NCI-H446 treated with DMSO at 0.1 percent for 48 hours (cell line): ENCODE measurements at regions not wholly inside any gene's neighbourhood (a gene's known extent, or its start where the extent isn't known, plus 50 kb on each side); places are given as distances from the start of the nearest gene placed in this dataset.

Experiments used
- DNase-seq: peaks from one replicate; lab custom pipeline; 2025; lab: John Stamatoyannopoulos, UW

DNA sequence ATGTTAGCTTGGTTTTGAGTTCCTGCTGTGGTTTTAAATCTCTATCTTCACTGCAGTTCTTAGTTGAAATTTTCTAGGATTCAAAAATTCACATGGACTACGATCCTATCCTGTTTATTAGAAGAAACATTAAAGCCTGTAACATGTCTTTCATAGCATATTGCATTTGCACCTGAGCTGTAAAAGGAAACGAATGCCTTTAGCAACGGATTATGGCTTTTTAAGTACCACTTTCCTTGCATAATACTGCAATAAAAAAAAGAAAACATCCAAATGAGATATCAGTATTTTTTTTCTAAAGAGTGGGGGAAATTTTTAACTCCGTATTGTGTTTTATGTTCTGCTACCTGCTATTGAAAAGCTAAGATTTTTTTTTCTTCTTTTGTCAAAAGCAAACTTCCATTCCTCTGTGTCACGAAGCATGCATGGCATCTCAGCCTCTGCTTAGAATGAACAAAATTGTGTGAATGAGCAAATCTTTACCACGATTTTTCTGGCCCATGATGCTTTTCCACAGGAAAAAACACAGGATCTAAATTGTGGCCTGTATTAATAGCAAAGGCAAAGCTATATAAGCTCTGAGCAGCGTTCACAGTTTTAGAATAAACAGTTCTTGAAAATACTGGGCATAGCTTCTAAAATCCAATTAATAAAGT lies 110.0 kb upstream of the CDIN1 start:
- DNase-seq: no peak

DNA sequence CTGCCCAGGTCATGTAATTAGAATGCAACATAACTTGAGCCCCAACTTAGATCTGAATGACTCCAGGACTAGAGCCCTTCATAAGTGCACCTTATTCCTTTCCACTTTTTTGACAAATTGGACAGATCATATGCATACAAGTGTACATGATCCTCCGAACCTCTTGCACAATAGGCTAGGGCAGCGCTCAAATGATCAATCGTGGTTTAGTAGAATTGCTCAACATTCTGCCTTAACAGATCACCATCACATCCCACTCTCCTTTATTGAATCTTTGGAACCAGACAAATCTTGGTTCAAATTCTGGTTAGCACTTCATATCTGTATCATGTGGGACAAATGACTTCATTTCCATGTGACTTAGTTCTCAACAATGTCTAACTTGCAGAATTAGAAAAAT lies 106.8 kb upstream of the CDIN1 start:
- no peak for DNase-seq

DNA sequence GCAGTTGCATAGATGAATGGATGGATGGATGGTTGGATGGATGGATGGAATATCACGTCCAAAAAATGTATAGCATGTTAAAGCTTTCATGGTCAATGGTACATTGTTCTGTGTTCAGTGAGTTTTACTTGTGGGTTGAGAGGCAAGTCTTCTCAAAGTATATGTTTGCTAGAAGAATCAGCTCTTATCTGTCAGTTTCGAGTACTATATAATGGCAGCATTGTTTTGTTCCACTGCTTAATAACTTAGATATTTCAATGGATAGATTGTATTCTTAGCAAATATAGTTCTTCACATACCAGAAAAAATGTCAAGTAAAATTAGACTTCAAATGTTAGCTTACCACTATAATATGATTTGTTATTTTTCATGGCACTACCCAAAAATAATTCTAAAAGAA lies 100.9 kb upstream of the CDIN1 start:
- DNase-seq: no peak

DNA sequence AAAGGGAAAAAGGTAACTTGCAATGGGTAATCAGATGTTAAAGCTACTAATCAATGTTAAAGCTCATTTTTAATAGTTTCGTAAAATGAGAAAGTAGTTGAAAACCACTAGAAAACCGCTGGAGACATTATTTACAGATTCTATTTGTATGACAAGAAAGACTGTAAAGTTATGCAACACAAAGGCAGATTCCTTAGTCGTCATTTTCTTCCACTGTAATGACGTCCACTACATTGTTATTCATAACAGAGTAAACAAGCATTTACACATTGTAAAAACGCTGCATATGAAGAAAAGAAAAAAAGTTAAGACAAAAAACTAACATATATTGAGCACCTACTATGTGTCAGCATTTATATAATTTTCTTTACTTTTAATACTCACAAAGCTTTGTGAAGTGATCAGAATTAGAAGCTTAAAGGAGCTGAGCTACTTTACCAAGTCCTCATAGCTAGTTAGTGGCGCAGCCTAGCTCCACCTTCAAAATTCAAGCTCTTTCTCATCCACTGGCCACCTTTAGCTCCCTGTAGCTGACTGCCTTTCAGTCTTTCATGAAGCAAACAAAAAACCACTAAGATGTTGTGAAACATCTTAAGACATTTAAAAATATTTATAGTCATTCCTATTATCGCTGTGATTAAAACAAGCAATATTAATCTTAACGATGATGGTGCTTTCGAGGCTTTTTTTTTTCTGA lies 100.1 kb upstream of the CDIN1 start:
- no peak for DNase-seq

DNA sequence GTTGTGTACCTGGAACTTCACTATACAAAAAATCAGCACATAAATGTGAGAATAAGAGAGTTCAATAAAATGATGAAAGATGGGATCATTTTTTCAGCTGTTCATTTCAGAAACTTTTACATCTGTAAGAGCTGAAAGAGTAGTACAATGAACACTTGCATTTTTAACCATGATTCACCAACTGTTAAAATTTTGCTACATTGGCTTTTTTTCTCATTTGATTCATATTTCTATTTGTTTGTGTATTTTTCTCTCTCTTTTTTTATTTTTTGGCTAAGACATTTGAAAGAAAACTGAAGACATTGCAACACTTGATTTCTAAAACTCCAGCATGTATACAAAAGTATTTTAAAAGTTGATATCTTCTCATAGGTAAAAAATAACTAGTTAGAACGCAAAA lies 98.3 kb upstream of the CDIN1 start:
- DNase-seq: no peak

DNA sequence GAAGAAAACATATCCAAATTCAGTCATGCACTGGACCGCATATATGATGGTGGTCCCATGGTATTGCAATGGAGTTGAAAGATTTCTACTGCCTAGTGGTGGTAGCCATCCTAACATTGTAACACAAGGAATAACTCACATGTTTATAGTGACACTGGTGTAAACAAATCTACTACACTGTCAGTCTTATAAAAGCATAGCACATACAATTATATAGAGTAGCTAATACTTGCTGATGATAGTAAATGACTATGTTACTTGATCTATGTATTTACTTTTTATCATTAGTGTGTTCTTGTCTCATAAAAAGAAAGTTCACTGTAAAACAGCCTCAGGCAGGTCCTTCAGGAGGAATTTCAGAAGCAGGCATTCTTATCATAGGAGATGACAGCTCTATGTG lies 96.0 kb upstream of the CDIN1 start:
- no peak for DNase-seq

DNA sequence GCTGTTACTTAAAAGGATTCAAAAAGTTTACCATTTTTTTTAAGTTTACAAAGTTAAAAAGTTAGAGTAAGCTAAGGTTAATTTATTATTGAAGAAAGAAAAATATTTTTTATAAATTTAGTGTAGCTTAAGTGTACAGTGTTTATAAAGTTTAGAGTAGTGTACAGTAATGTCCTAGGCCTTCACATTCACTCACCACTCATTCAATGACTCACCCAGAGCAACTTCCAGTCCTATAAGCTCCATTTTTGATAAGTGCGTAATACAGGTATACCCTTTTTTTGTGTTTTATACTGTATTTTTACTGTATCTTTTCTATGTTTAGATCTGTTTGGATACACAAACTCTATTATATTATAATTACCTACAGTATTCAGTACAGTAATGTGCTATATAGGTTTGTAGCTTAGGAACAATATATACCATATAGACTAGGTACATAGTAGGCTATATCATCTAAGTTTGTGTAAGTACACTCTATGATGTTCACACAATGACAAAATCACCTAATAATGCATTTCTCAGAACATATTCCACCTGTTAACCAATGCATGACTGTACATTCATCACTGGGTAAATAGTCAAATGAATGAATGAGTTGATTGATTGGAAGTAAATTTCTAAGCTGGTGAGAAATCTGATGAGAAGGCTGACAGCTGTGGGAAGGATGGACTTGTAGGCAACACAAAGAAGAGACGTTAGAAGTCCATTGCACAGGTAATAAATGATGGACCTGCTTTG lies 95.2 kb upstream of the CDIN1 start:
- DNase-seq: no peak

DNA sequence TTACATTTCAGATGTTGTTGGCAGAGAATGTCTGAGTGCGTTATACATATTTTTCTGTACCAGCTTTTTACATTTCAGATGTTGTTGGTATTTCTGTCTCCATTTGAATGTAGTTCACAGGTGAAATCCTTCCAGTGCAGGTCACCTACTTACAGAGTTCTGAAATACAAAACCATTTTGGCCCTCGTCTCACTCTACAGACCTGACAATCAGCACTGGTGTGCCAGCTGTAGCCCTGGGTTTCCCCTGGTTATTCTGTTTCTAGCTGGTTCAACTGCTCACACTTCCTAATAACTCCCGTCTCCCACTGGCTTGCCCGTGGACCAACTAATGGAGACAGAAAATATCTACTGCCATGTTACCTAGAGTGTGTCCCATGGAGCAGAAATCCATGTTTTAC lies 87.5 kb upstream of the CDIN1 start:
- DNase-seq: no peak

DNA sequence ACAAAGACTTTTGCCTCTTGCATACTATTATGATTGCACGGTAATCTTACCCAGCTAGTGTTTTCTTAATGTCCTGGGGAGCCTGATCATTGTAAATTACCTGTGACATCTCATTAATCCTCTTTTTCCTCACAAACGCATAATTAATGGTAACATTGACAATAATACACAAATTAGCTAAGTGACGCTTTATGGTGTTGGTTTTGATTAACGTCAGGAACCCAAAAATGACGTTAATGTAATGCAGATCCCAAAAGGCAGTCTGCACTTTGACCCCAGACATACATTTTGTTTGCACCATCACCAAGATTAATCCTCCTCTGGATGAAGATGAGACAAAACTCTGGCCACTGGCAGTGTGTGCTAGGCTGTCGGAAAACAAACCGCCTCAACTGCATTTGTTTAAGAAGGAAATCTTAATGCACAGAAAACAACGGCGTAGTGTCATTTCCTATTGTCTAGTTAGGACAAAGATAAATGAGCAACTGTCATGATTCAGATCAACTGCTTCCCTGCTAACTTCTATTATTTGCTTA lies 83.9 kb upstream of the CDIN1 start:
- DNase-seq: no peak

DNA sequence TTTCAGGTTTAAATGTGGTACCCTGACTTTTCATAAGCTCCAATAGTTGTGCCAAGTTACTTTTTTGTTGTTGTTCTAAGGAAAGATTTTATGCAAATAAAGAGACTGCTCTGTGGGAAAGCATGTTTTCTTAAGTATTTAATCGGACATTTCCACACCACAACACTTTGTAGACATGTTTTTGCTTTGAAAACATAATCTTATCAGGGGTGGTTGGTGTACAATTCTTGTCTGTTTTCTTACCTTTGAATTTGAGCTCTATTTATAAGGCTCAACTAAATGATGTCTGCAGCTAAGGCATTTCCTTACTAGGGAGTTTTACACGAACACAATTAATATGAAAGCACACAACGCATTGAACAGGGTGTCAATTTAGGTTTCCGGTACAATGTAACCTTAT lies 81.5 kb upstream of the CDIN1 start:
- no peak for DNase-seq

DNA sequence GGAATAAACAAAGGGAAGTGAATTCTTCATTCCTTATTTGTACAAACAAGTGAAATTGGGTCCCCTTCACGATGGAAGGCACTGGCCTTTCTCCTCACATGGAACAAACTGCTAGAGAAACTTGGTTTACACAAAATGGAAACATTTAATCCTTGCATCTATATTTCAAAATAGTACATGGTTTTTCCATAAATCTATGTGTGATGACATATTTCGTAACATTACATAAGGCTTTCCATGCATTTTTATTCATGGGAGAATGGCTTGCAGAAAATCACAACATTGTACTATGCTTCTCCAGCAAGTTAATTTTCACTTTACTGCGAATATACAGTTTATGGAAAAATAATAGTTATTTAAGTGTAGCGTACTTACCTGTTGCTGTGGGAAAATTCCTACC lies 81.0 kb upstream of the CDIN1 start:
- DNase-seq: no peak

DNA sequence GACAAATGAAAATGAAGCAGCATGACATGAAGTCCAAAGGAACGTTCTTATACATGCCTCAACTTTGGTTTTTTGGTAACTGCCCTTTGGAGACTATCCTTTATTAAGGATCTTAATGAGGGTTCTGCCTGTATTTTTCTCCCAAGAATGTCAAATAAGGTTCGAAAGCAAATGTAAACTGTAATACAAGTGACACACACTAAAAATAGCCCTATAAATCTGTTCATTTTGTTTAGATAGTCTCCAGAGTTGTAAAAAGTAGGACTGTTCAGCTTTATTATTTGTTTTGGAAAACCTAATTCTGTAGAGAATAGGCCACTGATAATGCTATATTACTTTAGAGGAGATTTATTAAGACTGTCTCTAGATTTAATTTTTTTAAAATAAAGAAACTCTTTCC lies 80.5 kb upstream of the CDIN1 start:
- no peak for DNase-seq

DNA sequence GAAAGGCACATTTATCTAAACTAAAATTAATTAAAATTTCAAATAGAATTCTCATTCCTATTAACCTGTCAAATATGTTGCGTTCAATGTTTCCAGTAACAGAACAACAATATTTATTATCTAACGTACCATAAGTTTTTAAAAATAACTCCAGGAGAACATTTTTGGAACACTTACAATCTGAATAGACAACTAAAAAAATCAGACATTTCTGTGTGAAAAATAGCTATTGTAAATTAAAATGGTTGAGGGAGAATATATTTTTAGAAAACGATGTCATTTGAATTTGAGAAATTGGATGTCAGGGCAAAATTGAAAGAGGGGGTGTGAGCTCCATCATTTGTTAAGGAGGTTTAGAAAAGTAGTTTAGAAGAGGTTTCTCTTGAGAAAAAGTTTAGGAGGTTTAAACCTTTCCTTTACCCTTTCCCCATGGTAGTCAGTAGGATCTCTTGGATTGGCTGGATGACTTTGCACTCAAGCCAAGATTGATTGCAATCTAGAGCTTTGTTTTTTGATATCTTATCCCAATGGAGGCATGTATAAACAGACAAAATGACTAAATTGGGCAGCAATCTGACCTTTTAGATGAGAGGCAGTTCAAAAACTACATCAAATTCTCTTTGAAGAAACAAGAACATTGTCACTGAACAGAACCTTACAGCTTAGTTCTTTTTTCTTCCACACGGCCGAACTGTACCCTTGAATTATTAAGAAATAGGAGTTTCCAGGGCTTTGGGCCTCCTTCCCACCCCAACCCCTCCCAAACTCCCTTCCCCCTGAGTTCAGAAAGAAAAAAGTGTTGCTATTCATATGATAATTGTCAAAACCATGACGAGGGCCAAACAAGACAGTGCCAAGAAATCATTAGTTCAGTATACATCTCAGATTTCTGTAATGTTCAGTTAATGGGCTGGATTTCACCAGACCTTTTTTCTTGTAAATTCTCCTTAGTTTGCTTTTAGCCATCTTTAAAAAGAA lies 79.7 kb upstream of the CDIN1 start:
- peak; percentile 64 for DNase-seq

DNA sequence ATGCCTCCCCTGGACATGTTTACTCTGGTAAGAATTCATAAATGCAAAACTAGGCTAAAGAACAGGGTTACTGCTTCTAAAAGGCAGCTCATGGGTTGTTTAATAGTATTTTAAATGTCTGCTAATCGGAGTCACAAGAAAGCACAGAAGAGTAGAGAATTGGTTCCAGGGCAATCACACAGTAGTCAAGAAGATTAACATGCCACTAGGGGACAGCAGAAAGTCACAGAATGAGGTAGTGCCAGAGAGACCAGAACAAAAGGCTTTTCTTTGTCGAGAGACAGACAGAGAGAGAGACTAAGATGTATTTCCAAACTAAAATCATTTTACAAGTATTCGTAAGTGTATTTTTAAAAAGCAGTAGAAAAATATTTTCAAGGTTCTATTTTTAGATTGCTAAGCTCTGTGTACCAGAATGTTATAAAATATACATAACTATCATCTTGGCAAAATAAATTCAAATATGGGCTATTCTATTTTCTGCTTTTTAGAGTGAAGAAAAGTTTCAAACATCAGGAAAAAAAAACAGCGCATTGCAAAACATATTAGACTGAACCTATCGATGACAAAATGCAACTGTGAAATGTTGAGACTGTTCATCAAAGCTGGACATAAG lies 78.3 kb upstream of the CDIN1 start:
- DNase-seq: peak; percentile 71

DNA sequence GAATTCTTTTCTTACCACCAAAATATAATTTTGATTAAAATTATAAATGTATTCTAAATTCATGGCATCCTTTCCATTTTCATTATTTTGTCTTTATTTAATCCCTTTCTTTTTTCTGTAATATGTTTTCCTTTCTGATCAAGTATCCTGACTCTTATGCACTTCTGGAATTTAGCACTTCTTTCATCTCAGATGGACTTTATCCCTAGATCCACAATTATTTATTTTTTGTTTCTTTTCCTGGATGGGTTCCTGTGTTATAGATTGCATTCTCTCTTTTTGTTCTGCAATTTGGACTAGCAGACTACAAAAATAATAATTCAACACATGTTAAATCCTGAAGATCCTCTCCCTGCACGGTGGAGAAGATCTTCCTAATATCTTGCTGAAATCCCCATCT lies 76.9 kb upstream of the CDIN1 start:
- DNase-seq: no peak

DNA sequence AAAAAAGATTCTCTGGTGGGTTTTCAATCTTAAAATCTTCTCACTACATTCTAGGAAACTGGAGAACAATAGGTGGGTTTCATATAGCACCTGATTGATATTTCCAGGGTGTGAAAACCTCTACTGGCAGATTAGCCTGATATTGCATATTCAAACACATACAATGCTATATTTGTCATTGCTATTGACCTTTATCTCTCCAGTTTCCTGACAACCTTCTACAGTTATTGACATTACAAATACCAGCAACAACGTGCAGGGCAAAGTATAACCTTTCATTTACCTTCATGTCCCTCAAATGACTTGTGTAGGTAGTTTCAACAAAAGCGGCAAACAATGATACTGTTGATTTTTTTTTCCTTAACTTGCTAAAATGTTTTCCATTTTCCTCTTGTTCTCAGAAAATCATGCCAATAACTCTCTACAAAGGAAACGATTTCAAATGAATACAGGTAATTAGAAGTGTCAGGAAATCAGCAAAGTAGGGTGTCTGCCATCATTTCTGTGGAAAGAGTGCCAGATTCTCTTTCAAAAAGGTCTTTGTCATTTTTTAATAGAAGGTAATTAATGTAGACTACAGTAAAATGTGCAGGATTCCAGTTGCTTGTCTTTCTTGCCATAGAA lies 72.6 kb upstream of the CDIN1 start:
- no peak for DNase-seq

DNA sequence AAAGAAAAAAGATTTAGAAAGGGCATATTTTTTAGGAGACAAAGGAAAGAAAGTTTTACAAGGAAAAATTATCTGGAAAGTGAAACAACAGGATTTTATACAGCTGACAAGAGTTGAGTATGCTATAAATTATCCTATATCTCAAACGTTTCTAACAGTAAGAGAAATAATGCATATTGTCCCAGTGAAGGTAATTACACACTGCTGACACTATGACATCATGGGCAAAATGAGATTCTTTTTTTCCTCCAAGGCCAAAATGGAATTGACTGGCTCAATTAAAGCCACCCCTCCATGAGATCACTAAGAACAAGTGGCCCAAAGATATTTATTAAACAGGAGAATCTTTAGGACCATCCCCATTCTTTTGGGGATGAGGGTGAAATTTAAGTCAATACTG lies 72.0 kb upstream of the CDIN1 start:
- no peak for DNase-seq

DNA sequence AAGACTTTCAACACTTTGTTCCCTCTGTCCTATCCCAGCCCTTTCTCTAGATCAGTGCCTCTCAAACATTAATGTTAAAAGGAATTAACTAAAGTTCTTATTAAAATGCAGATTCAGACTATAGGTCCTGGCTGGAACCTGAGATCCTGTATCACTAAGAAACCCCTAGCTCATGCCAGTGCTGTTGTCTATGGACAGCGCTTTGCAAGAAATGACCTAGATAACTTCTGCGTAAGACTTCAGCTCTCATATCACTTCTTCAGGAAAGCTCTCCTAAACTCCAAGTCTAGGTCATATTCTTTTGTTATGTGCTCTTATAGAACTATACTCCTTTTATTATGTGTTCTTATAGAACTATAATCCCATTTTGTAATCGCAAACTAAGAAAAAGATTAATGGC lies 67.8 kb upstream of the CDIN1 start:
- no peak for DNase-seq

DNA sequence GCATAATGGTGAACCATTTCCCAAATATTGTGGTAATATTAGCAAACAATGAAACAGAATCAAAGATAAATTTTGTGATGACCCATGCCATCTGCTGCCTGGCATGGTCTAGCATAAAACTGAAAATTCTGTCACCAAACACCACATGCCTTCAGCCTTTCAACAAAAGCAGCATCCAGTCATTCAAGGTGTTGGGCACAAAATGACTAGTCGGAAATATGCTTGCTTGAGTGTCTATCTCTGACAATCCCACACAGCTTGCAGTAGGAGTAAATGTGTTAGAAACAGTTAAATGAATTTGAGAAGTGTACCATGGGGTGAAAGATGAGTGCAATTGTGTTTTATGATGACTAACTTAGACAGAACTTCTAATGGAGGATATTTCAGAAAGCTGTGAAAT lies 61.7 kb upstream of the CDIN1 start:
- no peak for DNase-seq

DNA sequence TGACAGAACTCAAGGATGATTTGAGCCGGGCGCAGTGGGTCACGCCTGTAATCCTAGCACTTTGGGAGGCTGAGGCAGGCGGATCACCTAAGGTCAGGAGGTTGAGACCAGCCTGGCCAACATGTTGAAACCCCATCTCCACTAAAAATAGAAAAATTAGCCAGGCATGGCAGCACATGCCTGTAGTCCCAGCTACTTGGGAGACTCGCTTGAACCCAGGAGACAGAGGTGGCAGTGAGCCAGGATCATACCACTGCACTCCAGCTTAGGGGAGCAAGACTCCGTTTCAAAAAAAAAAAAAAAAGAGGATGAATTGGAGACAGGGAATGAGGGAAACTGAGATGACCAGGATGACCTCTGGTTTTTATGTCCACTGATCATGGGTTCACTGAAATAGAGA lies 60.4 kb upstream of the CDIN1 start:
- no peak for DNase-seq

DNA sequence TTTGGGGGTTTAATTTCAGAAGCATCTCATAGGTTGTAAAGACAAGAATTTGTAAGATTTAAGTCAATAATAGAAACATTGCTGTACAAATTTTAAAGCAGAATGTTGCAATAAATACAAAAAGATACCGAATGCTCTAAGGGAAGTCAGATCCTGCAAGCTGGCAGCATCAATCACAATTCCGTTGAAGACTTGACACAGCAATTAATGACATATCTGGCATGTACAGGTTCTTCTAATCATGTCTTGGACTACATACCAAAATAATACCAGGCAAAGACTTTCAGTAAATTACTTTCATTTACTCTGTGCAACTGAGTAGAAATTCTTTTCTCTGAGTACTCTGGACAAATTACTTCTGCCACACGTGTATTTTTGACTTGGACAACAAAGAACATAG lies 54.0 kb upstream of the CDIN1 start:
- peak; percentile 4 for DNase-seq
